H1 (cell line): ENCODE measurements at regions not wholly inside any gene's neighbourhood (a gene's known extent, or its start where the extent isn't known, plus 50 kb on each side); places are given as distances from the start of the nearest gene placed in this dataset.

Source experiments
- CTCF ChIA-PET: fragments of 300-600 bp; sonication (Branson Sonifier 250); formaldehyde crosslinking; loops from one replicate; lab custom pipeline; 2021; ENCODE audit not compliant: partially characterized antibody; lab: Charles Lee
- POLR2A ChIA-PET: fragments of 300-600 bp; sonication (Branson Sonifier 250); formaldehyde crosslinking; loops from one replicate; lab custom pipeline; 2021; ENCODE audit warnings: inconsistent platforms; ENCODE audit not compliant: partially characterized antibody; lab: Charles Lee
- DNase-seq, 2 experiments: peaks; one replicate each; pipeline versions ENCODE4 v3.0.0 to v3.0.0-alpha.2; 2010 to 2022; ENCODE audit warnings: low spot score in 2 of 2, low read depth in 1 of 2, mixed read lengths in 1 of 2
- FAIRE-seq: peaks from 2 replicates; lab custom pipeline; 2011; peaks lifted over from hg19 to GRCh38; lab: Jason Lieb, UNC
- H2AFZ ChIP-seq: 2 replicates; pipeline ENCODE4 v1.8.1; 2012; ENCODE audit warnings: low read length, inconsistent platforms
- H2AK5ac ChIP-seq: 2 replicates; pipeline ENCODE4 v1.6.1; 2013; ENCODE audit warnings: low read depth, low read length
- H2BK120ac ChIP-seq: replicated peaks from 2 replicates; pipeline ENCODE3; 2013; ENCODE audit warnings: low read depth, low read length, inconsistent platforms
- H2BK12ac ChIP-seq: 2 replicates; pipeline ENCODE4 v1.6.1; 2013; ENCODE audit warnings: low read depth, low read length
- H2BK15ac ChIP-seq: 2 replicates; pipeline ENCODE4 v1.6.1; 2013; ENCODE audit warnings: low read length
- H2BK20ac ChIP-seq: 2 replicates; pipeline ENCODE4 v1.6.1; 2013; ENCODE audit warnings: low read length
- H2BK5ac ChIP-seq: 2 replicates; pipeline ENCODE4 v1.6.1; 2013; ENCODE audit warnings: low read depth, low read length
- H3K14ac ChIP-seq: 2 replicates; pipeline ENCODE4 v1.6.1; 2013; ENCODE audit warnings: inconsistent platforms; ENCODE audit not compliant: insufficient read length
- H3K18ac ChIP-seq: 2 replicates; pipeline ENCODE4 v1.6.1; 2013; ENCODE audit warnings: low read length; ENCODE audit errors: extremely low read depth
- H3K23ac ChIP-seq: 2 replicates; pipeline ENCODE4 v1.6.1; 2013; ENCODE audit warnings: inconsistent platforms; ENCODE audit not compliant: insufficient read length
- H3K23me2 ChIP-seq: 2 replicates; pipeline ENCODE4 v1.6.1; 2013; ENCODE audit warnings: low read depth, low read length
- H3K27ac ChIP-seq: 2 replicates; pipeline ENCODE4 v1.6.1; 2011; ENCODE audit warnings: low read depth, low read length, inconsistent platforms
- H3K27me3 ChIP-seq, 4 experiments: replicated peaks in 1 of 4; 1 replicate in 1 of 4; 2 replicates in 3 of 4; pipeline versions ENCODE4 v1.6.1 to v1.8.1; 2011 to 2013; ENCODE audit warnings: low read length in 3 of 4, mild to moderate bottlenecking in 3 of 4, inconsistent platforms in 2 of 4, mixed read lengths in 2 of 4, moderate library complexity in 1 of 4; ENCODE audit not compliant: control insufficient read depth in 3 of 4, insufficient read depth in 3 of 4; ENCODE audit errors: extremely low read depth in 1 of 4
- H3K36me3 ChIP-seq, 4 experiments: 2 replicates each; pipeline versions ENCODE4 v1.6.1 to v1.8.1; 2011 to 2013; ENCODE audit warnings: mild to moderate bottlenecking in 4 of 4, low read length in 3 of 4, moderate library complexity in 2 of 4, control low read depth in 1 of 4, inconsistent platforms in 1 of 4; ENCODE audit not compliant: insufficient read depth in 4 of 4, control insufficient read depth in 2 of 4
- H3K4ac ChIP-seq: replicated peaks from 2 replicates; pipeline ENCODE3; 2013; ENCODE audit warnings: low read length, low read depth, mixed read lengths, inconsistent platforms; ENCODE audit not compliant: insufficient read length
- H3K4me1 ChIP-seq, 4 experiments: replicated peaks in 1 of 4; 1 replicate in 1 of 4; 2 replicates in 3 of 4; pipeline versions ENCODE4 v1.6.1 to v1.8.1; 2011 to 2013; ENCODE audit warnings: low read length in 3 of 4, inconsistent platforms in 2 of 4, mixed read lengths in 1 of 4; ENCODE audit not compliant: insufficient read depth in 4 of 4, control insufficient read depth in 3 of 4
- H3K4me2 ChIP-seq, 2 experiments: 2 replicates each; pipeline versions ENCODE4 v1.6.1 to v1.8.1; 2011 to 2013; ENCODE audit warnings: low read depth in 2 of 2, low read length in 2 of 2, control low read depth in 1 of 2, inconsistent platforms in 1 of 2, mild to moderate bottlenecking in 1 of 2; ENCODE audit not compliant: insufficient read depth in 1 of 2
- H3K4me3 ChIP-seq, 4 experiments: fragments of 200-600, 300-600 bp in 1 of 4; sonication (generic), shearing (Covaris generic), sonication (Bioruptor Twin) in 1 of 4; 2 replicates each; pipeline versions ENCODE4 v1.5.1 to v1.8.1; 2011 to 2016; ENCODE audit warnings: low read length in 4 of 4, low read depth in 3 of 4, control low read depth in 2 of 4, inconsistent platforms in 2 of 4, mild to moderate bottlenecking in 2 of 4, mixed read lengths in 1 of 4, moderate library complexity in 1 of 4; ENCODE audit not compliant: insufficient read depth in 2 of 4; ENCODE audit errors: extremely low read depth in 1 of 4
- H3K56ac ChIP-seq: replicated peaks from 2 replicates; pipeline ENCODE3; 2013; ENCODE audit warnings: low read depth, mild to moderate bottlenecking, mixed read lengths, low read length, inconsistent platforms; ENCODE audit not compliant: insufficient read length
- H3K79me1 ChIP-seq: 2 replicates; pipeline ENCODE4 v1.6.1; 2013; ENCODE audit warnings: low read depth, low read length, control low read depth
- H3K79me2 ChIP-seq, 2 experiments: 2 replicates each; pipeline versions ENCODE4 v1.6.1 to v1.8.1; 2012 to 2013; ENCODE audit warnings: low read length in 2 of 2, mild to moderate bottlenecking in 2 of 2, inconsistent platforms in 1 of 2; ENCODE audit not compliant: insufficient read depth in 2 of 2, control insufficient read depth in 1 of 2
- H3K9ac ChIP-seq, 4 experiments: replicated peaks in 1 of 4; 1 replicate in 1 of 4; 2 replicates in 3 of 4; pipeline versions ENCODE4 v1.6.1 to v1.8.1; 2011 to 2013; ENCODE audit warnings: low read depth in 3 of 4, low read length in 3 of 4, control low read depth in 2 of 4, mild to moderate bottlenecking in 2 of 4, moderate library complexity in 2 of 4, inconsistent platforms in 1 of 4; ENCODE audit errors: extremely low read depth in 1 of 4
- H3K9me3 ChIP-seq, 2 experiments: 2 replicates each; pipeline versions ENCODE4 v1.6.1 to v1.8.1; 2012 to 2013; ENCODE audit warnings: mild to moderate bottlenecking in 2 of 2, moderate library complexity in 2 of 2, control low read depth in 1 of 2, inconsistent platforms in 1 of 2, low read depth in 1 of 2, low read length in 1 of 2, mixed read lengths in 1 of 2; ENCODE audit not compliant: insufficient read depth in 2 of 2
- H4K20me1 ChIP-seq, 2 experiments: replicated peaks in 1 of 2; 2 replicates each; pipeline versions ENCODE3 to v1.8.1; 2011 to 2013; ENCODE audit warnings: inconsistent platforms in 2 of 2, low read length in 2 of 2, mild to moderate bottlenecking in 1 of 2; ENCODE audit not compliant: insufficient read depth in 2 of 2, control insufficient read depth in 1 of 2
- H4K5ac ChIP-seq: 2 replicates; pipeline ENCODE4 v1.6.1; 2013; ENCODE audit warnings: low read length, low read depth, mixed read lengths, inconsistent platforms; ENCODE audit not compliant: insufficient read length
- H4K8ac ChIP-seq: 2 replicates; pipeline ENCODE4 v1.8.0; 2013; ENCODE audit warnings: mild to moderate bottlenecking, moderate library complexity, low read length, inconsistent platforms; ENCODE audit not compliant: insufficient read depth; ENCODE audit errors: extremely low read depth
- H4K91ac ChIP-seq: replicated peaks from 2 replicates; pipeline ENCODE3; 2013; ENCODE audit warnings: low read length, mixed read lengths, inconsistent platforms; ENCODE audit not compliant: insufficient read length
- BRCA1 ChIP-seq: IDR thresholded peaks from 2 replicates; pipeline ENCODE4 v1.6.1; 2012; ENCODE audit warnings: low read depth, low read length, improper control_type of control experiment
- NRF1 ChIP-seq: IDR thresholded peaks from 2 replicates; pipeline ENCODE4 v1.6.1; 2011; ENCODE audit warnings: mild to moderate bottlenecking, low read depth, low read length, improper control_type of control experiment
- SAP30 ChIP-seq: fragments of 300-600 bp; sonication (generic); IDR thresholded peaks from 2 replicates; pipeline ENCODE4 v1.7.1; 2012; ENCODE audit warnings: low read length, moderate library complexity, mild to moderate bottlenecking, inconsistent platforms; ENCODE audit not compliant: insufficient read depth, insufficient replicate concordance
- SUZ12 ChIP-seq: fragments of 200-600 bp; sonication (generic); IDR thresholded peaks from 2 replicates; pipeline ENCODE4 v1.6.1; 2012; ENCODE audit warnings: mild to moderate bottlenecking, inconsistent platforms, low read length, moderate library complexity, mixed read lengths
- WGBS, 2 experiments: shearing (Covaris generic) in 1 of 2; methylation state at CpG; one replicate each; pipeline versions ENCODE4 v1.1.6 to v1.1.7; 2013 to 2015; ENCODE audit warnings: low lambda C conversion rate in 2 of 2, mixed read lengths in 2 of 2, inconsistent platforms in 1 of 2, low coverage in 1 of 2, missing lambda C conversion rate in 1 of 2; ENCODE audit not compliant: insufficient replicate concordance in 2 of 2, insufficient coverage in 1 of 2, insufficient read length in 1 of 2; ENCODE audit errors: extremely low coverage in 1 of 2, missing lambda C conversion rate in 1 of 2; 5-methylcytosine and 5-hydroxymethylcytosine counted together
- TF ChIP-seq, protein P1 (sequence below): IDR thresholded peaks from 2 replicates; pipeline ENCODE4 v1.6.1; 2011; ENCODE audit warnings: low read length, improper control_type of control experiment

DNA sequence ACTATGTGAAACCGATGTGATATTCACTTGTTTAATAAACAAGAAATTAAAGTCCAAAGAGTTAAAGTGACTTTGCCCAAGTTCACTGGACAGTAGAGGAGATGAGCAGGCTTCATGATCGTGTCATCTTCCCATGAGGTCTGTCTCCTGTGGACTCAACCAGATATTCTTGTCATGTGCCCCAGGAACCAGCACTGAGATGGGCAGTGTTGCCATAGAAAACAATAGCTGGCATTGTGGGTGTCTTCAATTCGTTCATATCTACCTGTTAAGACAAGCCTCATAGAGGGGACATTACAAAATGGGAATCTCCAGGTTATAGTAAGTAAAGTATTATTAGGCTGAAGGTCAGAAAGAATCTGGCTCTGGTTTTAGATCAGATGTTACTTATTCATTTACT is 184.8 kb upstream of the BCL6 start:
- Histone ChIP-seq H4K5ac (no peak overlapping the region), H3K79me2 (no peaks in the 10 kb centered on the region), H3K14ac (no peak overlapping the region), H3K79me1 (no peaks in the 10 kb centered on the region), H3K9me3 (0 out of 4 replicates have a peak, but pooled peaks cover under 1 to 5% of the 10 kb centered on the region in 2 experiments), H3K9ac (no peak overlapping the region), H3K36me3 (no peaks in the 10 kb centered on the region), H4K91ac (no peak overlapping the region), H2AFZ (no peak overlapping the region), H3K4ac (no peak overlapping the region), H3K4me3 (no peak overlapping the region), H3K4me1 (no peaks in the 10 kb centered on the region), H2AK5ac (no peak overlapping the region), H2BK12ac (no peak overlapping the region), H3K27ac (no peak overlapping the region), H2BK120ac (no peak overlapping the region), H3K18ac (no peak overlapping the region), H3K23ac (no peak overlapping the region), H2BK15ac (no peak overlapping the region), H2BK5ac (no peak overlapping the region), H3K4me2 (no peak overlapping the region), H3K23me2 (no peaks in the 10 kb centered on the region), H2BK20ac (no peak overlapping the region), H3K56ac (no peak overlapping the region), H4K8ac (no peak overlapping the region), H4K20me1 (no peaks in the 10 kb centered on the region), H3K27me3 (no peaks in the 10 kb centered on the region)
- ChIA-PET POLR2A (interaction anchor here (1.4 kb wide), 1 partner anchor 183 kb away, joined by 3 read pairs; no protein-coding TSS in a partner anchor), CTCF (interaction anchor here (1.0 kb wide), 1 partner anchor 13 kb away, joined by 3 read pairs; no protein-coding TSS in a partner anchor)
- FAIRE-seq = no peak
- DNase-seq = no peak
- WGBS, 2 experiments = 86% methylated on average over 3 of the region's 3 CpGs; no CpG with 5 or more reads in 1 of the 2 experiments
- TF ChIP-seq SUZ12 (no peak), SAP30 (no peak), NRF1 (no peak), BRCA1 (no peak)
- TF ChIP-seq, protein P1, sequence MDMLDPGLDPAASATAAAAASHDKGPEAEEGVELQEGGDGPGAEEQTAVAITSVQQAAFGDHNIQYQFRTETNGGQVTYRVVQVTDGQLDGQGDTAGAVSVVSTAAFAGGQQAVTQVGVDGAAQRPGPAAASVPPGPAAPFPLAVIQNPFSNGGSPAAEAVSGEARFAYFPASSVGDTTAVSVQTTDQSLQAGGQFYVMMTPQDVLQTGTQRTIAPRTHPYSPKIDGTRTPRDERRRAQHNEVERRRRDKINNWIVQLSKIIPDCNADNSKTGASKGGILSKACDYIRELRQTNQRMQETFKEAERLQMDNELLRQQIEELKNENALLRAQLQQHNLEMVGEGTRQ = no peak
